SK-N-SH (cell line): ENCODE measurements at regions not wholly inside any gene's neighbourhood (a gene's known extent, or its start where the extent isn't known, plus 50 kb on each side); places are given as distances from the start of the nearest gene placed in this dataset.

ENCODE experiments used
- CTCF ChIA-PET: fragments of 300-600, 350-600 bp; formaldehyde crosslinking; extraction: SDS; loops from one replicate; lab custom pipeline; 2021; lab: Yijun Ruan, JAX
- POLR2A ChIA-PET: fragments of 350-600 bp; sonication (Branson Sonifier 250); formaldehyde crosslinking; extraction: SDS; loops from one replicate; lab custom pipeline; 2020; ENCODE audit warnings: antibody characterized with exemption, inconsistent platforms; lab: Yijun Ruan, JAX
- DNase-seq: peaks from one replicate; pipeline ENCODE4 v3.0.0; 2012
- H2AFZ ChIP-seq: fragments of 200-600 bp; sonication (generic); 2 replicates; pipeline ENCODE4 v1.8.1; 2016; ENCODE audit warnings: antibody characterized with exemption, mild to moderate bottlenecking, low read depth
- H3F3A ChIP-seq: fragments of 200-600 bp; sonication (generic); replicated peaks from 2 replicates; pipeline ENCODE3; 2016; ENCODE audit warnings: antibody characterized with exemption, mild to moderate bottlenecking; ENCODE audit not compliant: insufficient read depth
- H3K27ac ChIP-seq, 2 experiments: fragments of 200-500 bp in 1 of 2; fragments of 200-600 bp in 1 of 2; sonication (Bioruptor generic) in 1 of 2; sonication (generic), shearing (Covaris generic) in 1 of 2; 2 replicates each; pipeline versions ENCODE4 v1.5.1 to v1.6.1; 2014 to 2016; ENCODE audit warnings: low read depth in 2 of 2, inconsistent platforms in 1 of 2, low read length in 1 of 2, mild to moderate bottlenecking in 1 of 2, mixed read lengths in 1 of 2
- H3K27me3 ChIP-seq: fragments of 200-600 bp; sonication (generic), shearing (Covaris generic); 2 replicates; pipeline ENCODE4 v1.6.1; 2016; ENCODE audit warnings: mixed run types; ENCODE audit not compliant: insufficient read depth
- H3K36me3 ChIP-seq, 2 experiments: fragments of 200-500 bp in 1 of 2; fragments of 200-600 bp in 1 of 2; sonication (Bioruptor generic) in 1 of 2; sonication (generic) in 1 of 2; replicated peaks in 1 of 2; 2 replicates each; pipeline versions ENCODE3 to v1.5.1; 2014 to 2016; ENCODE audit warnings: low read length in 1 of 2, mild to moderate bottlenecking in 1 of 2; ENCODE audit not compliant: insufficient read depth in 2 of 2, control insufficient read depth in 1 of 2
- H3K4me1 ChIP-seq, 2 experiments: fragments of 200-500 bp in 1 of 2; fragments of 200-600 bp in 1 of 2; sonication (Bioruptor generic) in 1 of 2; sonication (generic), shearing (Covaris generic) in 1 of 2; 2 replicates each; pipeline versions ENCODE4 v1.5.1 to v1.6.1; 2014 to 2016; ENCODE audit warnings: low read depth in 1 of 2, low read length in 1 of 2, mixed run types in 1 of 2; ENCODE audit not compliant: insufficient read depth in 2 of 2, control insufficient read depth in 1 of 2
- H3K4me2 ChIP-seq: fragments of 200-600 bp; sonication (generic), shearing (Covaris generic); 2 replicates; pipeline ENCODE4 v1.6.1; 2017; ENCODE audit warnings: mixed run types
- H3K4me3 ChIP-seq, 2 experiments: fragments of 200-500 bp in 1 of 2; fragments of 200-600 bp in 1 of 2; sonication (Bioruptor generic) in 1 of 2; sonication (generic), shearing (Covaris generic) in 1 of 2; 2 replicates each; pipeline versions ENCODE4 v1.5.1 to v1.8.1; 2014 to 2016; ENCODE audit warnings: low read depth in 2 of 2, inconsistent platforms in 1 of 2, low read length in 1 of 2, mild to moderate bottlenecking in 1 of 2, mixed read lengths in 1 of 2, moderate library complexity in 1 of 2
- H3K79me2 ChIP-seq: fragments of 200-600 bp; sonication (generic); 2 replicates; pipeline ENCODE4 v1.8.1; 2017; ENCODE audit warnings: mild to moderate bottlenecking; ENCODE audit not compliant: insufficient read depth
- H3K9ac ChIP-seq: fragments of 200-600 bp; sonication (generic); 2 replicates; pipeline ENCODE4 v1.6.1; 2017; ENCODE audit warnings: mixed run types
- H3K9me2 ChIP-seq: fragments of 200-600 bp; sonication (generic); 2 replicates; pipeline ENCODE4 v1.6.1; 2017; ENCODE audit warnings: mixed run types
- H3K9me3 ChIP-seq: fragments of 200-600 bp; sonication (generic); 2 replicates; pipeline ENCODE4 v1.6.1; 2017; ENCODE audit warnings: mixed run types, mild to moderate bottlenecking, moderate library complexity
- H4K20me1 ChIP-seq: fragments of 200-600 bp; sonication (generic); 2 replicates; pipeline ENCODE4 v1.6.1; 2017; ENCODE audit warnings: mild to moderate bottlenecking, mixed run types; ENCODE audit not compliant: insufficient read depth
- CTCF ChIP-seq: fragments of 200-600 bp; sonication (generic); IDR thresholded peaks from 2 replicates; pipeline ENCODE4 v1.6.1; 2017; ENCODE audit warnings: antibody characterized with exemption, mild to moderate bottlenecking, moderate library complexity
- ELF1 ChIP-seq: IDR thresholded peaks from 2 replicates; pipeline ENCODE4 v1.4.0; 2012
- EP300 ChIP-seq, 2 experiments: IDR thresholded peaks; 2 replicates each; pipeline versions ENCODE4 v1.4.0 to v1.6.1; 2012; ENCODE audit warnings: borderline replicate concordance in 1 of 2, low read depth in 1 of 2, low read length in 1 of 2
- EZH2phosphoT487 ChIP-seq: fragments of 200-600 bp; sonication (generic); IDR thresholded peaks from 2 replicates; pipeline ENCODE4 v1.6.1; 2017; ENCODE audit warnings: low read depth, mixed run types, mild to moderate bottlenecking, antibody characterized with exemption, moderate library complexity, borderline replicate concordance
- FOXM1 ChIP-seq: IDR thresholded peaks from 2 replicates; pipeline ENCODE4 v1.4.0; 2012; ENCODE audit warnings: low read depth, mild to moderate bottlenecking
- GABPA ChIP-seq: IDR thresholded peaks from 2 replicates; pipeline ENCODE4 v1.4.0; 2012; ENCODE audit warnings: low read depth, mild to moderate bottlenecking
- GATA2 ChIP-seq: sonication (generic); formaldehyde crosslinking; IDR thresholded peaks from 2 replicates; pipeline ENCODE4 v1.5.0; 2020; ENCODE audit warnings: mild to moderate bottlenecking, missing genetic modification reagents
- JUND ChIP-seq: IDR thresholded peaks from 2 replicates; pipeline ENCODE4 v1.4.0; 2012
- NRF1 ChIP-seq: IDR thresholded peaks from 2 replicates; pipeline ENCODE4 v1.6.1; 2012; ENCODE audit warnings: low read depth, mild to moderate bottlenecking, low read length
- PBX3 ChIP-seq: IDR thresholded peaks from 2 replicates; pipeline ENCODE4; 2012
- RAD21 ChIP-seq: IDR thresholded peaks from 2 replicates; pipeline ENCODE4 v1.6.1; 2012; ENCODE audit warnings: mild to moderate bottlenecking, low read length
- RCOR1 ChIP-seq: fragments of 150-350 bp; IDR thresholded peaks from 2 replicates; pipeline ENCODE4 v1.6.1; 2017; ENCODE audit warnings: antibody characterized with exemption, low read length
- RFX5 ChIP-seq: IDR thresholded peaks from 2 replicates; pipeline ENCODE4 v1.6.1; 2012; ENCODE audit warnings: mild to moderate bottlenecking, improper control_type of control experiment, low read length
- RXRA ChIP-seq: IDR thresholded peaks from 2 replicates; pipeline ENCODE4 v1.4.0; 2012; ENCODE audit warnings: low read depth, mild to moderate bottlenecking, borderline replicate concordance
- SMC3 ChIP-seq: IDR thresholded peaks from 2 replicates; pipeline ENCODE4 v1.6.1; 2012; ENCODE audit warnings: low read depth, low read length, improper control_type of control experiment
- TAF1 ChIP-seq: IDR thresholded peaks from 2 replicates; pipeline ENCODE4 v1.6.1; 2012; ENCODE audit warnings: low read depth, mild to moderate bottlenecking, low read length, moderate library complexity, borderline replicate concordance
- TCF12 ChIP-seq: IDR thresholded peaks from 2 replicates; pipeline ENCODE4 v1.4.0; 2012
- TEAD4 ChIP-seq: IDR thresholded peaks from 2 replicates; pipeline ENCODE4 v1.4.0; 2012; ENCODE audit warnings: mild to moderate bottlenecking, borderline replicate concordance; ENCODE audit not compliant: insufficient read depth
- USF2 ChIP-seq: fragments of 150-350 bp; IDR thresholded peaks from 2 replicates; pipeline ENCODE4 v1.6.1; 2017; ENCODE audit warnings: antibody characterized with exemption, low read length, low read depth, borderline replicate concordance
- WGBS: methylation state at CpG from one replicate; pipeline ENCODE4 v1.1.6; 2017; ENCODE audit warnings: low lambda C conversion rate; 5-methylcytosine and 5-hydroxymethylcytosine counted together

GRCh38 chr3:94378322-94378721 is 315.5 kb downstream of the NSUN3 start:
- Histone ChIP-seq H2AFZ (no peak overlapping the region), H4K20me1 (no peaks in the 10 kb centered on the region), H3K4me1 (no peaks in the 10 kb centered on the region), H3K9me3 (no peaks in the 10 kb centered on the region), H3K4me2 (no peak overlapping the region), H3K27ac (no peak overlapping the region), H3K79me2 (no peaks in the 10 kb centered on the region), H3K4me3 (no peak overlapping the region)
- 38% methylated on average over 1 of the region's 1 CpG for WGBS
- TF ChIP-seq FOXM1 (no peak), RCOR1 (no peak), ELF1 (no peak), EP300 (IDR thresholded peaks at IDR 0.05; ENCODE audit: borderline replicate concordance in 1 of 2, low read depth in 1 of 2, low read length in 1 of 2) (no peak), RFX5 (no peak), SMC3 (no peak), NRF1 (no peak), EZH2phosphoT487 (no peak), GABPA (no peak), TAF1 (no peak), GATA2 (no peak), TEAD4 (no peak), JUND (no peak), RAD21 (no peak), USF2 (no peak), CTCF (no peak), PBX3 (no peak), TCF12 (no peak), RXRA (no peak)
- TF ChIP-seq, all 33 proteins: peak for 0
- no peaks in the 10 kb centered on the region for H3K27me3 ChIP-seq
- H3K36me3 ChIP-seq: no peaks in the 10 kb centered on the region
- H3K9ac ChIP-seq: no peak overlapping the region
- CTCF ChIA-PET: no interaction called here
- DNase-seq: no peak
- POLR2A ChIA-PET: no interaction called here
- no peaks in the 10 kb centered on the region for H3F3A ChIP-seq
- no peaks in the 10 kb centered on the region for H3K9me2 ChIP-seq
